ENCODE measurements at regions not wholly inside any gene's neighbourhood (a gene's known extent, or its start where the extent isn't known, plus 50 kb on each side); places are given as distances from the start of the nearest gene placed in this dataset.

DNA sequence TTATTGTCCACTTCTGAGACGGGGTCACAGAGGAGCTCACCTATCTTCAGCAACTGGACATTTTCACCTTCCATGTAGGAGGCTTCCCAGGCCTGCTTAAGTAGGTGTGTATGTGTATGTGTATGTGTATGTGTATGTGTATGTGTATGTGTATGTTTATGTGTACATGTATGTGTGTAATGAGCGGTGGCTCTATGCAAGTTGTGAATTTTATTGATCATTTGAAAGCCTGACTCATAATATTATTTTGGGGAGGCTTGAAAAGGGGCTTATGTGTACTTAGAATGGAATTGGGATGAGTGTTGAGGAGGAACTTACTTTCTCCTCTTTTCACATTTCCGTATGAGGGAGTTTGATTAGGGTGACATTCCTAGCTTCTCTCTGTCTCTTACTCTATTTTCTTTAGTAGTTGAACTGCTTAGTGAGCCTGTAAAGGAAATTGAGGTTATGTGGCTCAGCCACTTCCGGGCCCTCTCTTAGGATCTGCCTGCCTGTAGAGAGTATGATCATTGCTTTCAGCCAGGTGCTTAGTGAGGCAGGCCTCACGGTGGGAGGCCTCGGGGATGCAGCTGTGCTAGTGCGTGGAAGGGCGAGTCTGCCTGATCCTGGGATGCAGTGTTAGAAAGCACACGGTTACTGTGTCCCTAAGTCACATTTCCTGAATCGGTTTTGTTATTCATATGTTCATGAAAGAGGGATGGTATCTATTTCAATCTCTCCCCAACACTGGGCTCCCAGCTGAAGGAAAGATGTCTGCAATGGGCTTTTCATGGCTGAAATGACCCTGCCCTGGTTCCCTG is 61.0 kb downstream of the IER5 start:
- Histone ChIP-seq H3K4me3 (no peak overlapping the region), H3K4me1 (peaks cover 0 to 24% (median 23%) of the 10 kb centered on the region in 4 donors), H3K27ac (peak overlapping the region in 1 of 4 donors; percentile 29), H3K36me3 (no peaks in the 10 kb centered on the region), H3K27me3 (no peaks in the 10 kb centered on the region), H3K9me3 (no peaks in the 10 kb centered on the region)
- DNase-seq (ENCODE audit: low spot score in 2 of 2) = no peak
- WGBS, 2 donors = 69 to 74% methylated on average over 10 of the region's 10 CpGs
- no peak for TF ChIP-seq EP300 (IDR thresholded peaks at IDR 0.05)
- no peak for TF ChIP-seq POLR2A (IDR thresholded peaks at IDR 0.05)
- TF ChIP-seq, protein P1, sequence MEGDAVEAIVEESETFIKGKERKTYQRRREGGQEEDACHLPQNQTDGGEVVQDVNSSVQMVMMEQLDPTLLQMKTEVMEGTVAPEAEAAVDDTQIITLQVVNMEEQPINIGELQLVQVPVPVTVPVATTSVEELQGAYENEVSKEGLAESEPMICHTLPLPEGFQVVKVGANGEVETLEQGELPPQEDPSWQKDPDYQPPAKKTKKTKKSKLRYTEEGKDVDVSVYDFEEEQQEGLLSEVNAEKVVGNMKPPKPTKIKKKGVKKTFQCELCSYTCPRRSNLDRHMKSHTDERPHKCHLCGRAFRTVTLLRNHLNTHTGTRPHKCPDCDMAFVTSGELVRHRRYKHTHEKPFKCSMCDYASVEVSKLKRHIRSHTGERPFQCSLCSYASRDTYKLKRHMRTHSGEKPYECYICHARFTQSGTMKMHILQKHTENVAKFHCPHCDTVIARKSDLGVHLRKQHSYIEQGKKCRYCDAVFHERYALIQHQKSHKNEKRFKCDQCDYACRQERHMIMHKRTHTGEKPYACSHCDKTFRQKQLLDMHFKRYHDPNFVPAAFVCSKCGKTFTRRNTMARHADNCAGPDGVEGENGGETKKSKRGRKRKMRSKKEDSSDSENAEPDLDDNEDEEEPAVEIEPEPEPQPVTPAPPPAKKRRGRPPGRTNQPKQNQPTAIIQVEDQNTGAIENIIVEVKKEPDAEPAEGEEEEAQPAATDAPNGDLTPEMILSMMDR (IDR thresholded peaks at IDR 0.05) = no peak

GRCh38 chr1:181150273-181150672 is 61.8 kb downstream of the IER5 start:
- Histone ChIP-seq H3K36me3 (no peaks in the 10 kb centered on the region), H3K9me3 (no peaks in the 10 kb centered on the region), H3K27ac (peak overlapping the region in 2 of 4 donors; percentile 26 to 29), H3K4me3 (no peak overlapping the region), H3K27me3 (no peaks in the 10 kb centered on the region), H3K4me1 (peaks cover 0 to 24% (median 23%) of the 10 kb centered on the region in 4 donors)
- no peak for TF ChIP-seq POLR2A (IDR thresholded peaks at IDR 0.05)
- TF ChIP-seq EP300 (IDR thresholded peaks at IDR 0.05) = no peak
- TF ChIP-seq, protein P1 (IDR thresholded peaks at IDR 0.05) = no peak
- DNase-seq (ENCODE audit: low spot score in 2 of 2) = no peak
- WGBS, 2 donors = 81 to 92% methylated on average over 1 of the region's 1 CpG

- no peaks in the 10 kb centered on the region for H3K9me3 ChIP-seq
- no peaks in the 10 kb centered on the region for H3K36me3 ChIP-seq
- H3K27me3 ChIP-seq = no peaks in the 10 kb centered on the region
- H3K4me3 ChIP-seq = no peak overlapping the region
- TF ChIP-seq POLR2A (IDR thresholded peaks at IDR 0.05) = no peak
- TF ChIP-seq, protein P1 (IDR thresholded peaks at IDR 0.05) = no peak
- no peak for DNase-seq (ENCODE audit: low spot score in 2 of 2)
- peaks cover 0 to 24% (median 23%) of the 10 kb centered on the region in 4 donors for H3K4me1 ChIP-seq
- H3K27ac ChIP-seq = peak overlapping the region in 3 of 4 donors; percentile 1 to 90 (median 26)
These were observed 62.3 kb downstream of the IER5 start for GRCh38 chr1:181150842-181151241.

DNA sequence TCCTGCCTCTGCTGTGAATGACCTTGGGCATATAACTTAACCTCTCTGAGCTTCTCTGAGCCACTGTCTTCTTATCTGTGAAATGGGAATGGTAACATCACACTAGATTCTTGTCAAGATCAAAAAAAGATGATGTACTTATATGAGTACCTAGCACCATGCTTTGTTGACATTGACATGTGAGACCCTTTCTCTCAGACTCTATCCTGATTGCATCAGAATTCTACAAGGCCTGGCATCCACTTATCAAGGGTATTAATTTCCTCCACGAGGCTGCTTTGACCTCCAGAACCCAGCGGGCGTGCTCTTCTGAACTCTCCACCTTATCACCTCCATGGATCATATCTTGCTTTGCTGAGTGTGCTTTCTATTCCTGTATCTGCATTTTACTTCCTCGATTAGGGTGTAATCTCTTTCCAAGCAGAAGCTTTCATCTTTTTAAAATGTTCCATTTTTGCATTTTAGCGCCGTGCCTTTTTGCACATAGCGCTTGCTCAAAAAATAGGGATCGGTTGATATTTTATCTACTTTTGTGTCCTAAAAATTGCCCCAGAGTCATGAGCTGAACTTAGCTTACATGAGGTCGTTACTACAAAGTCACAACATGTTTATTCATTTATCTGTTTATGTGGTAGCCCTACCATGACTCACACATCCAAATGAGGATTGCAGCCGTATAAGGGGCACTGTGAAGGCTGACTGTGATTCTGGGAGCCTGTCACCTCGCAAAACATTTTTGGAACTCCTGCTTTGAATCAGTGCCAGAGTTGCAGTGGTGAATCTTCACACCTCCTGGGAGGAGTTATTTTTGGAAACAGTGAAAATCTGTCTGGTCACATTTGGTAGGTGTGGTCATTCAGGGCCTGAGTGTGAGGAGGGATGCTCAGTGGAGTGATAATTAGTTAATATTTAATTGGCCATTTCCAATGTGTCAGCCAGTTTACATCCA is 63.2 kb downstream of the IER5 start:
- H3K4me3 ChIP-seq = no peak overlapping the region
- no peaks in the 10 kb centered on the region for H3K27me3 ChIP-seq
- TF ChIP-seq, protein P1 (IDR thresholded peaks at IDR 0.05) = no peak
- TF ChIP-seq POLR2A (IDR thresholded peaks at IDR 0.05) (no peak), EP300 (IDR thresholded peaks at IDR 0.05) (no peak)
- H3K9me3 ChIP-seq = no peaks in the 10 kb centered on the region
- no peak for DNase-seq (ENCODE audit: low spot score in 2 of 2)
- H3K27ac ChIP-seq = peak overlapping the region; percentile 60 to 90 (median 76)
- H3K4me1 ChIP-seq = peaks cover 0 to 24% (median 23%) of the 10 kb centered on the region in 4 donors
- 72% methylated on average over 11 of the region's 11 CpGs for WGBS, 2 donors
- H3K36me3 ChIP-seq = no peaks in the 10 kb centered on the region

Data from tibial nerve (tissue), 4 donors.